ENCODE measurements at regions not wholly inside any gene's neighbourhood (a gene's known extent, or its start where the extent isn't known, plus 50 kb on each side); places are given as distances from the start of the nearest gene placed in this dataset.

DNA sequence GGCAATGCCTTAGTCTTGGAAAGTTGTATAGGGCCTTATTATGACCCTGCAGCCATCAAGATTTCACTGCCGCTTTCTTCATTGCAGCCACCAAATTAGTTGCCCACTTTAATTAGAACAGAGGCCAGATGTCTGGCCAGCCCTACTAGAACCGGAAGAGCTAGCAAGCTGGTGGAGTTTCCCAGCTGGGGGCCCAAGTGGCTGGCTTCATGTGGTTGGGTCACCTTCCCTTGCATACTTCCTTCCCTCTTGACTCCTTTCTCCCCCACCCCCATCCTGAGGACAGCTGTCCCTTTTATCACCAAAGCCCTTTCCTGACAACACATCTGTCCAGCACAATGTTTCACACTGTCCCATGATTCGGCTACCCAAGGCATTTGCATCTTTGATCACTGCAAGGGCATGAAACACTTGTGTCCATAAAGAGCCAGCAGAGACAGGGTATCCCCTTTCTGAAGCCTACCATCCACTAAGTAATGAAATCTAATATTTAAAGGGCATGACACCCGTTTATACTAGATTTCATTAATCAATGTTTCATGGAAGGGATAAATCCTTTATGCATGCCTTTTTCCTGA, 187.2 kb downstream of the BCL11A start:
- TF ChIP-seq, protein P1, sequence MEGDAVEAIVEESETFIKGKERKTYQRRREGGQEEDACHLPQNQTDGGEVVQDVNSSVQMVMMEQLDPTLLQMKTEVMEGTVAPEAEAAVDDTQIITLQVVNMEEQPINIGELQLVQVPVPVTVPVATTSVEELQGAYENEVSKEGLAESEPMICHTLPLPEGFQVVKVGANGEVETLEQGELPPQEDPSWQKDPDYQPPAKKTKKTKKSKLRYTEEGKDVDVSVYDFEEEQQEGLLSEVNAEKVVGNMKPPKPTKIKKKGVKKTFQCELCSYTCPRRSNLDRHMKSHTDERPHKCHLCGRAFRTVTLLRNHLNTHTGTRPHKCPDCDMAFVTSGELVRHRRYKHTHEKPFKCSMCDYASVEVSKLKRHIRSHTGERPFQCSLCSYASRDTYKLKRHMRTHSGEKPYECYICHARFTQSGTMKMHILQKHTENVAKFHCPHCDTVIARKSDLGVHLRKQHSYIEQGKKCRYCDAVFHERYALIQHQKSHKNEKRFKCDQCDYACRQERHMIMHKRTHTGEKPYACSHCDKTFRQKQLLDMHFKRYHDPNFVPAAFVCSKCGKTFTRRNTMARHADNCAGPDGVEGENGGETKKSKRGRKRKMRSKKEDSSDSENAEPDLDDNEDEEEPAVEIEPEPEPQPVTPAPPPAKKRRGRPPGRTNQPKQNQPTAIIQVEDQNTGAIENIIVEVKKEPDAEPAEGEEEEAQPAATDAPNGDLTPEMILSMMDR (IDR thresholded peaks at IDR 0.05): no peak
- TF ChIP-seq POLR2A (IDR thresholded peaks at IDR 0.05): no peak
